ENCODE measurements at regions not wholly inside any gene's neighbourhood (a gene's known extent, or its start where the extent isn't known, plus 50 kb on each side); places are given as distances from the start of the nearest gene placed in this dataset.

DNA sequence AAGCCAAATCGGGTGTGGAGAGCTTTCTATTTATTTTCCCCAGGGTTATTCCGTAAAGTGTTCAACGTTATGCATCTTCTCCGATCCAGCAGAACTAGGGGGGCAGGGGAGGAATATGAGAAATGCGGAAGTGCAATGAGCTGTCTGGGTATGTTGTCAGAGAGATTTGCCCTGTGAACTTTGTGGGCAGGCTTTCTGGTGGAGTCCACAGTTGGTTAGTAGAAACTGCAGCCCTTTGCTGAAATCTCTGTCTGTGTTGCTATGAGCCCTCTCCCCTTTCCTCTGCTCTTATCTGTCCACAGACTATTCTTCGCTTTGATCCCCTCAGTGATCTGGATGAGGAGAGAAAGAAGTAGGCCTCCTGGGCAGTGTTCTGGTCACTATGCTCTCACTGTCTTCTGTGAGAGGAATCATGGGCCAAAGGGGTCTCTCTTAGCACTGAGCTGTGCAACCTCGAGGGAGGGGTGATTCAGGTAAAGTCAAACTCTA, 158.9 kb upstream of the FUT9 start:
- Histone ChIP-seq H3K4me1 (ENCODE audit: control insufficient read depth, low read length) (no peaks in the 10 kb centered on the region), H3K9me3 (ENCODE audit: control insufficient read depth, insufficient read depth, low read length) (no peaks in the 10 kb centered on the region), H3F3A (ENCODE audit: control insufficient read depth, insufficient read depth) (no peaks in the 10 kb centered on the region), H3K27ac (ENCODE audit: low read depth, low read length) (no peak overlapping the region), H3K9me2 (replicated peaks; ENCODE audit: control insufficient read depth, low read length) (no peaks in the 10 kb centered on the region), H4K20me1 (ENCODE audit: control insufficient read depth, insufficient read depth, low read depth, low read length) (no peaks in the 10 kb centered on the region), H3K27me3 (ENCODE audit: control insufficient read depth, low read length) (no peaks in the 10 kb centered on the region), H3K79me2 (ENCODE audit: control insufficient read depth, low read length) (no peaks in the 10 kb centered on the region), H3K36me3 (ENCODE audit: control insufficient read depth, low read length) (no peaks in the 10 kb centered on the region), H3K4me2 (ENCODE audit: low read length) (no peak overlapping the region), H3K4me3 (ENCODE audit: low read length) (no peak overlapping the region)
- TF ChIP-seq, protein P1, sequence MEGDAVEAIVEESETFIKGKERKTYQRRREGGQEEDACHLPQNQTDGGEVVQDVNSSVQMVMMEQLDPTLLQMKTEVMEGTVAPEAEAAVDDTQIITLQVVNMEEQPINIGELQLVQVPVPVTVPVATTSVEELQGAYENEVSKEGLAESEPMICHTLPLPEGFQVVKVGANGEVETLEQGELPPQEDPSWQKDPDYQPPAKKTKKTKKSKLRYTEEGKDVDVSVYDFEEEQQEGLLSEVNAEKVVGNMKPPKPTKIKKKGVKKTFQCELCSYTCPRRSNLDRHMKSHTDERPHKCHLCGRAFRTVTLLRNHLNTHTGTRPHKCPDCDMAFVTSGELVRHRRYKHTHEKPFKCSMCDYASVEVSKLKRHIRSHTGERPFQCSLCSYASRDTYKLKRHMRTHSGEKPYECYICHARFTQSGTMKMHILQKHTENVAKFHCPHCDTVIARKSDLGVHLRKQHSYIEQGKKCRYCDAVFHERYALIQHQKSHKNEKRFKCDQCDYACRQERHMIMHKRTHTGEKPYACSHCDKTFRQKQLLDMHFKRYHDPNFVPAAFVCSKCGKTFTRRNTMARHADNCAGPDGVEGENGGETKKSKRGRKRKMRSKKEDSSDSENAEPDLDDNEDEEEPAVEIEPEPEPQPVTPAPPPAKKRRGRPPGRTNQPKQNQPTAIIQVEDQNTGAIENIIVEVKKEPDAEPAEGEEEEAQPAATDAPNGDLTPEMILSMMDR (IDR thresholded peaks at IDR 0.05; ENCODE audit: low read depth, low read length, poor library complexity, severe bottlenecking) = no peak

DNA sequence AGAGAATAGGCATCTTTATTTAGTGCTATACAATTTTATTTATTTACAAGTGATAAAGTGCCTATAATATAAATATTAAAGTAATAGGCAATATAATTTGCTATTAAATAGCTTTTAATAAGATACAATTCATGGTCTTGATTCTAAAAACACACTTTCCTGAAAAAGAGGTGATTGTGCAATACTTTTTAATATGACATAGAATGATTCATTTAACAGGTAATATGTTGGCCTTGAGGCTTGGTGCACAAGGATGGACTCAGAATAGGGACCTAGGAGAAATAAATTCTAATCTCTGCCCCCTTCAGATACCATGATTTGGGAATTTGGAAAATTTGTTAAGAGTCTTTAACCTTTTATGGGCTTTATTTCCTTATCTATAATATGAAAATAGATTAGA, 149.9 kb upstream of the FUT9 start:
- Histone ChIP-seq H3K4me3 (ENCODE audit: low read length) (no peak overlapping the region), H3K9me2 (replicated peaks; ENCODE audit: control insufficient read depth, low read length) (no peaks in the 10 kb centered on the region), H3K4me2 (ENCODE audit: low read length) (no peak overlapping the region), H3K27me3 (ENCODE audit: control insufficient read depth, low read length) (no peaks in the 10 kb centered on the region), H3K36me3 (ENCODE audit: control insufficient read depth, low read length) (no peaks in the 10 kb centered on the region), H3K27ac (ENCODE audit: low read depth, low read length) (no peak overlapping the region), H4K20me1 (ENCODE audit: control insufficient read depth, insufficient read depth, low read depth, low read length) (no peaks in the 10 kb centered on the region), H3K9me3 (ENCODE audit: control insufficient read depth, insufficient read depth, low read length) (no peaks in the 10 kb centered on the region), H3K79me2 (ENCODE audit: control insufficient read depth, low read length) (no peaks in the 10 kb centered on the region), H3K4me1 (ENCODE audit: control insufficient read depth, low read length) (no peaks in the 10 kb centered on the region), H3F3A (ENCODE audit: control insufficient read depth, insufficient read depth) (no peaks in the 10 kb centered on the region)
- no peak for TF ChIP-seq EZH2phosphoT487 (IDR thresholded peaks at IDR 0.05; ENCODE audit: borderline replicate concordance, low read length)
- TF ChIP-seq, protein P1 (IDR thresholded peaks at IDR 0.05; ENCODE audit: low read depth, low read length, poor library complexity, severe bottlenecking) = no peak

DNA sequence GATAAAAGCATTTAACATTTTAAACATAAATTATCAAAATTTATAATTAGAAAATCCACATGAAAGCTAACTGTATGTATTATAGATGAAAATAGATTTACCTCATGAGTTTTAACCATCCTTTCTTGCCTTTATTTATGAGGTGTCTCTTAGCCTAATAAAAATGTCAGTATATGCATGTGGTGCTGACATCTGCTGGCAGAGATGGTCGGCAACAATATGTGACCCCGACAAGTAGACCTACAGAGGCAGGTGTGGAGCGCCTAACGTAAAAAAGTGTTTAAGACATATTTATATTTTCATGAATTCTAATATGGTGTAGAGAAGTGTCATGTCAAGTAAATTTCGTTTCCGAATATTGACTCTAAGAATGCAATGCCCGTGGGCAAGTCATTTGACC, 149.0 kb upstream of the FUT9 start:
- TF ChIP-seq, protein P1 (IDR thresholded peaks at IDR 0.05; ENCODE audit: low read depth, low read length, poor library complexity, severe bottlenecking) = peak; percentile 28
- TF ChIP-seq EZH2phosphoT487 (IDR thresholded peaks at IDR 0.05; ENCODE audit: borderline replicate concordance, low read length) = no peak
- H3F3A ChIP-seq (ENCODE audit: control insufficient read depth, insufficient read depth) = no peaks in the 10 kb centered on the region
- H3K27me3 ChIP-seq (ENCODE audit: control insufficient read depth, low read length) = no peaks in the 10 kb centered on the region
- no peaks in the 10 kb centered on the region for H3K9me2 ChIP-seq (replicated peaks; ENCODE audit: control insufficient read depth, low read length)
- H3K79me2 ChIP-seq (ENCODE audit: control insufficient read depth, low read length) = no peaks in the 10 kb centered on the region
- no peaks in the 10 kb centered on the region for H3K4me1 ChIP-seq (ENCODE audit: control insufficient read depth, low read length)
- H3K9me3 ChIP-seq (ENCODE audit: control insufficient read depth, insufficient read depth, low read length) = no peaks in the 10 kb centered on the region
- no peaks in the 10 kb centered on the region for H4K20me1 ChIP-seq (ENCODE audit: control insufficient read depth, insufficient read depth, low read depth, low read length)
- H3K4me3 ChIP-seq (ENCODE audit: low read length) = no peak overlapping the region
- no peaks in the 10 kb centered on the region for H3K36me3 ChIP-seq (ENCODE audit: control insufficient read depth, low read length)
- H3K4me2 ChIP-seq (ENCODE audit: low read length) = no peak overlapping the region
- no peak overlapping the region for H3K27ac ChIP-seq (ENCODE audit: low read depth, low read length)

- no peaks in the 10 kb centered on the region for H3K36me3 ChIP-seq (ENCODE audit: control insufficient read depth, low read length)
- no peak overlapping the region for H3K4me3 ChIP-seq (ENCODE audit: low read length)
- no peaks in the 10 kb centered on the region for H3K9me3 ChIP-seq (ENCODE audit: control insufficient read depth, insufficient read depth, low read length)
- no peak overlapping the region for H3K4me2 ChIP-seq (ENCODE audit: low read length)
- H3K4me1 ChIP-seq (ENCODE audit: control insufficient read depth, low read length) = no peaks in the 10 kb centered on the region
- no peaks in the 10 kb centered on the region for H4K20me1 ChIP-seq (ENCODE audit: control insufficient read depth, insufficient read depth, low read depth, low read length)
- H3K79me2 ChIP-seq (ENCODE audit: control insufficient read depth, low read length) = no peaks in the 10 kb centered on the region
- H3F3A ChIP-seq (ENCODE audit: control insufficient read depth, insufficient read depth) = no peaks in the 10 kb centered on the region
- H3K27ac ChIP-seq (ENCODE audit: low read depth, low read length) = no peak overlapping the region
- no peaks in the 10 kb centered on the region for H3K9me2 ChIP-seq (replicated peaks; ENCODE audit: control insufficient read depth, low read length)
- TF ChIP-seq EZH2phosphoT487 (IDR thresholded peaks at IDR 0.05; ENCODE audit: borderline replicate concordance, low read length) = no peak
- TF ChIP-seq, protein P1 (IDR thresholded peaks at IDR 0.05; ENCODE audit: low read depth, low read length, poor library complexity, severe bottlenecking) = no peak
- H3K27me3 ChIP-seq (ENCODE audit: control insufficient read depth, low read length) = no peaks in the 10 kb centered on the region
Observed at GRCh38 chr6:95867205-95867604, 148.6 kb upstream of the FUT9 start.
